ENCODE measurements at regions not wholly inside any gene's neighbourhood (a gene's known extent, or its start where the extent isn't known, plus 50 kb on each side); places are given as distances from the start of the nearest gene placed in this dataset.

DNA sequence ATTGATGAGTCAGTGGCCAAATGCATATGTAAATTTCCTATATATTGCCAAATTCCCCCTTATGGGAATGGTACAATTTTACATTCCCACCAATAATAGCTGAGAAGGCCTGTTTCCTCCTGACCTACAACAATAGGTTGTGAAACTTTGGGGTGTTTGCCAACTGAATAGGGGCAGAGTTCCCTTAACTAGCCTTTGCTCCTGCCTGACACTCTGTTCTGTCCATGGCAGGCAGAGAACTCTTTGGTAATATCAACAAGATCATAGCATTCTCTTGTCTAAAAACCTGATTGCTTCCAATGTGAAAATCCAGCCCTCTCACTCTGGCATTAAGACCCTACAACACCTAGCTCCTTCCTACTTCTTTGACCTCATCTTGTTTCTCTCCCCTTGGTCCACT, 149.7 kb downstream of the HAPSTR1 start:
- FAIRE-seq, result no peak
- DNase-seq (ENCODE audit: insufficient read length, low spot score), result no peak

DNA sequence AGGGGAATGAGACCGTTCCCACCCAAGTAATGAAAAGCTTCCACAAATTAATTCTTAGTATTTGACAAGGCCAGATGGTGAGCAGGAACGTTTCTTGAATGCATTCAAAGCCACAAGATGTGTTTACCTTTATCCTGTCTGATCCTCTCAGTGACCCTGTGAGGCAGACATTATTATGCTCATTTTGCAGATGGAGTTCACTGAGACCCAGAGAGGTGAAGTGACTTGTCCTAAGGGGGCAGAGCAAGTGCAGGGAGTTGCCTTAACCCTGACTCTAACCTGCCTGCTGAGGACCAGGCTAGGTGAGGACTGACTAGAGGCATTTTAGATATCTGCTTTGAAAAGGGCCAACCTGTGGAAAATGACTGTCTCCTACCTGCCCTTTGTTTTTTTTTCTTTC, 156.7 kb downstream of the HAPSTR1 start:
- DNase-seq (ENCODE audit: insufficient read length, low spot score), result no peak
- FAIRE-seq, result no peak

DNA sequence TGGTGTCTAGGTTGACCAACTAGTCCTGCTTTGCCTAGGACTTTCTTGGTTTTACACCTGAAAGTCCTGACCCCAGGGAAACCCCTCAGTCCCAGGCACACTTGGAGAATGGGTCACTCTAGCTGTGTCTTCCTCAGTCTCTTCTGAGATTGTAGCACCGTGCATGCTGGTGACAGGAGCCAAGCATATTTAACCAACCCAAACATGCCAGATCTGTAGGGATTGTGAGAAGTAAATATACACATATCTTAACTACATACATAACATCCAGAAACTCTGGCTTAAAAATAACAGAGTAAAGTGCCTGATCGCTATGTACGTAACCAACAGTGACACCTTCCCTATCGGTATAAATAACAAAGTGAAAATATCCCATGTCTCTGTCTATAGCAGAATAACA, 158.1 kb downstream of the HAPSTR1 start:
- DNase-seq (ENCODE audit: insufficient read length, low spot score), result no peak
- FAIRE-seq, result no peak

DNA sequence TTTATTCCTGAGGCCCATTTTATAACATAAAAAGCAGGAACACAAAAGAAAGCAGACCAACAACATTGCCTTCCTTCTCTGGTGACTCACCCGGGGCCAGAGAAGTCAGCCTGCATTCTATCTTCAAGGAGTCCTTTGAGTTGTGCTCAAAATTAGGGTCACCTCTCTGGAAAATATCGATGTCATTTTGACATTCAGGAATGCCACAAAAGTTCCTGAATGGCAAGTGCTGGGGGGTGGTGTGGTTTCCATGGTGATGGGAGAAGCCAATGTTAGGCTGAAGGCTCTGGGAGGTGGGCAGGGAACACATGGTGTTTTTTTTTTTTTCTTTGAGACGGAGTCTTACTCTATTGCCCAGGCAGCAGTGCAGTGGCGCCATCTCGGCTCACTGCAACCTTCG, 159.6 kb downstream of the HAPSTR1 start:
- FAIRE-seq (no peak), DNase-seq (ENCODE audit: insufficient read length, low spot score) (no peak)

DNA sequence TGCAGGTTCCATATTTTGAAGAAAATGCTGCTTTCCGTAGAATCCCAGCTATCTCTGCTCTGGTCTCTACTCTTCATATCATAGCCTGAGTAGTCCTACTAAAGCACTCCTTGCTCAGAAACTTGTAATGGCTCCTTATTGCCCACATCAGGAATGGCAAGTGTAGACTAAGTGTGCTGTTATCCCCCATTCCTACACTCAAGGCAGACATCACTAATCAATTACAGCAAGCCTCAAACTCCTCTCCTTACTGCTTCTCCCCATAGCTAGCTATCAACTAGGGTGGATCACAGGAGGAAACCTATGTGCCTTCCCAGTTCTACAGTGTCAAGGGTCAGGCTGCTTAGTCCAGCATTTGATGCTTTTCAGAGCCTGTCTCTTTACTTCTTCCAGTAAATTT, 163.4 kb downstream of the HAPSTR1 start:
- no peak for DNase-seq (ENCODE audit: insufficient read length, low spot score)
- no peak for FAIRE-seq

DNA sequence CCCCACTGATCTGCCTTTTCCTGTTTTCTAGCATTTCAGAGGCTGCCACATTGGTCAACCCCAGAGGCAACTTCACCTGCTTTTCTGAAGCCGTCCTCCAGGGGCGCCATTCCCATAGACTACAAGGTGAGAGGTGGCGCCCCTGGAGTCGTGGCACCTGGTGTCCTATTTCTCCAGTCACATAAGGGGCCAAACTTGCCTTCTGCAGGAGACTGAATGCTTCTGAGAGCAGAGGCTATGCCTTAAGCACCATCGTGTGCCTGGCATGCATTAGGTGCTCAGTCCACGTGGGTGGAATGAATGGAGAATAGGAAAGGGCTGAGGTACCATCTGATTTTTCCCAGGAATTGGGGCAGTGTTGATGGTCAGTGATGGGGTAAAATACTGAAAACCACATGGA, 164.8 kb downstream of the HAPSTR1 start:
- FAIRE-seq, result no peak

DNA sequence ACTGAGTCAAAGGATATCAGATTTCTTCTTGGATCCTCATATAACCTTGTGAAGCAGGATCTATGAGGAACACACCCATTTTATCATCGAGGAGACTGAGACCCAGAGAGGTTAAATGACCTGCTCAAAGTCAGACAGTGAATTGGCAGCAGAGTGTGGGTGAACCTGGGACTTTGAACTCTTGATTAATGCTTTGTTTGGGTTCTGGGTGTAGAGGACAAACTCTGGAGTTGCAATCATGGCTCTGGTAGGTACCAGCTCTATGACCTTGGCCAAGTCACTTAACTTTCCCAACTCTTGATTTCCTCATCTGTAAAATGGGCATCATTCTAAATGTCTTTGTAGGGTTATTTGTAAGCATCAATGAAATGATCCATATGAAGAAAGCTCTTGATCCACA, 166.4 kb downstream of the HAPSTR1 start:
- DNase-seq (ENCODE audit: insufficient read length, low spot score), result no peak
- no peak for FAIRE-seq

More for the DNA sequence above, 164.8 kb downstream of the HAPSTR1 start:
- no peak for DNase-seq (ENCODE audit: insufficient read length, low spot score)

DNA sequence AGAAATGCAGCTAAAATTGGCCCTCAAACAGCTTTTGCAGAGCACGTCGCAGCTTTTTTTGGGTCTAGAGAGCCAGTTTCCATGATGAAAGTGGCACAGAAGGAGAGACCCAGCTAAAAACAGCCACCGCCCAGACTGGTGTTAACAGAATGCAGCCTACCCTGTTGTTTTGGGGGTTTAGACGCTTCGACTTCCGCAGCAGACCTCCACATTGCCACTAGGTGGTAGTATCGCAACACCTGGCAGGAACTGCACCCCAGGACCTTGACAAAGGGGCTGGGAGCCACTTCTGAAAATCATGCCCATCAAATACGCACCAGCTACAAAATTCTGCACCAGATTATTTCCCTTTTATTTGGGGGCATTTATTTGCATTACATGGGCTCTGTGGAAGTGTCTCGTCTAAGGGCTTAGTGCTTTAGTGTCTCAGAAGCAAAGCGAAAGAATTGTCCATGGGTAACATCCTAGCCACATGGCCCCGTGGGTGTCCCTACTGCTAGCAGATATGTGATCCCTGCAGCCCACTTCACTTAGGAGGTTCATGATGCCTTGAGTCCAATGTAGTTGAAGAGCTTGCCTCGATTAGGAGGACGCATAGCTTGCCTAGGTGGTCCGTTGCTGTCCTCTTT, 167.1 kb downstream of the HAPSTR1 start:
- FAIRE-seq (no peak), DNase-seq (ENCODE audit: insufficient read length, low spot score) (peak; percentile 35)

DNA sequence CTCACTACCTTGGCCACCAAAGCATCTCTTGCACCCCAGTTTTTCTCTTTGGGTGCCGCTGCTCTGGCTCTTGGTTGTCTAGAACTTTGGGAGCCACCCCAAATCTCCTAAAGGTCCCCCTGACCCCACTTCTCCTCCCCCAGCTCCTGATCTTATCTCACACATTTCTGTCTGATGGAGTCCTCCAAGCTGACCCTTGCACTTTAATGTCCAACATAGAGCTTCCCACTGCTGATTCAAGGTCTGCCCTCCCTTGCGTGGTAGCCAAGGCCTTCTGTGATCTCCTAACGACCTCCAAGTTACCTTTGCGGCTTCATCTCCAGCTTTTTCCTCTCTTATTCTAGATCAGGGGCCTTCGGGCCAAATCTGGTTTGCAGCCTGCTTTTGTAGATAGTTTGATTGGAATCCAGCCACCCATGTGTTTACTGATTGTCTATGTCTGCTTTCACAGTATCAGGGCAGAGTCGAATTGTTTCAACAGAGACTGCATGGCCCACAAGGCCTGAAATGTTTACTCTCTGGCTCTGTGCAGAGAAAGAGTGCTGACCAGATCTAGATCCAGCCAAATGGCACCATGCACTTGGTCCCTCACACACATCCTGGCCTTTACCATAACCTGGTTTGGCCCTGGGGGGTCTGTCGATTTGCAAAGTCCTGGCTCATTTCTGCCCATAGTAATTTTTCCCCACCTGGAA, 168.6 kb downstream of the HAPSTR1 start:
- FAIRE-seq, result no peak
- no peak for DNase-seq (ENCODE audit: insufficient read length, low spot score)

DNA sequence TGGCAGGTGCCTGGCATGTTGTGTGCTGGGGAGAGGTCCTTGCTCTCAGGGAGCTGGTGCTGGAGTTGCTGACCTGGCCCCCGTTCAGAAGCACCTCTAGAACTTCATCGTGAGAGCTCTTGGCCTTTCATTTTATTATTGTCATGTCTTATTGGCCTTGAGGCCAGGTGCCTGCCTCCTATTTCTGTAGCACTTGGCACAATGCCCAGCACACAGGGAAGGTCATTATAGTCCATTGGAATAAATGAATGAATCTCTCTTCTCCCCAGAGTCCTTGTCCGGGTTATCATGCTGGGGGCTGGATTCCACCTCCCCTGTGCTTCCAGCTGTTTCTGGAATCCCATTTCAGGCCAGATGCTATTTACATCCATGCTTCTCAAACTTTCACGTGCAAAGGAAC, 169.2 kb downstream of the HAPSTR1 start:
- FAIRE-seq (no peak), DNase-seq (ENCODE audit: insufficient read length, low spot score) (no peak)

DNA sequence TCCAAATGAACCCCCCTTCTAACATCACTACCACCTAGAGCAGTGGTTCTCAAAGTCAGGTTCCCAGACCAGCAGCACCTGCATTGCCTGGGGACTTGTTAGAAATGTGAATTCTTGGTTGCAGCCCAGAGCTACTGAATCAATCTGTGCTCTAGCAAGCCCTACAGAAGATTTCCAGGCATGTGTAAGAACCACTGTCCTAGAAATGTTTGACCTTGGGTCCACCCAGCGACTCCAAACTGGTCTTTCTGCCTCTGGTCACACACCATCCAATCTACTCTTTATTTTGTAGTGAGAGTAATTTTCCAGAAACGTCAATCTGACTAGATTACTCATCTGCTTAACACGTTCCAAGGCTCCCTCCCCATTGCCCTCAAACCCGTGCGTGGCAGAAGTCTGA, 169.9 kb downstream of the HAPSTR1 start:
- FAIRE-seq, result no peak
- no peak for DNase-seq (ENCODE audit: insufficient read length, low spot score)

DNA sequence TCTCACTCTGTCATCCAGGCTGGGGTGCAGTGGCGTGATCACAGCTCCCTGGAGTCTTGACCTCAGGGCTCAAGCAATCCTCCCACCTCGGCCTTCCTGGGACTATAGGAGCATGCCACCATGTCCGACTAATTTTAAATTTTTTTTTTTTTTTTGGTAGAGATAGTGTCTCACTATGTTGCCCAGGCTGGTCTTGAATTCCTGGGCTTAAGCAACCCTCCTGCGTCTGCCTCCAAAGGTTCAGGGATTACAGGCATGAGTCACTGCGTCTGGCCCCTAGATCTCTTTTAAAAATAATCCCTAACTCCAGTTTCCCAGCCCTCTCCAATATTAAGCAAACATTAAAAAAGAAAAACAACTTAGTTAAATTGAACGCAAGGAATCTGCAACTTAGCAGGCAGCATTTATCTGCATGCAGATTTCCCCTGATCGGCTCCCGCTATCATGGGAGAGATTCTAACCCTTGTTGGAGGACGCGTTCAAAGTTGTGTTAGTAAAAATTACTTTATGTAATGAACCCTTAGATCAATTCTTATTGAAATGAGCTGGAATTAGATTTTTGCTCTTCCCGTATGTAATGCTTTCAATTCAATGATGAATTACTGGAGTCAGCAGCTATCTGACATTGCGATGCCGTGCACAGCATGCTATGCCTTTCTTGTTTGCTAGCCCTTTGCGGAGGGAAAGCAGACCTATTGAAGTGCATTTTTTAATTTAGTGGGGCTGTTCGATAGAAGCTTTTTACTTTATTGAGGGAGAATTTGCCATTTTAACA, 171.7 kb downstream of the HAPSTR1 start:
- DNase-seq (ENCODE audit: insufficient read length, low spot score), result no peak
- no peak for FAIRE-seq

DNA sequence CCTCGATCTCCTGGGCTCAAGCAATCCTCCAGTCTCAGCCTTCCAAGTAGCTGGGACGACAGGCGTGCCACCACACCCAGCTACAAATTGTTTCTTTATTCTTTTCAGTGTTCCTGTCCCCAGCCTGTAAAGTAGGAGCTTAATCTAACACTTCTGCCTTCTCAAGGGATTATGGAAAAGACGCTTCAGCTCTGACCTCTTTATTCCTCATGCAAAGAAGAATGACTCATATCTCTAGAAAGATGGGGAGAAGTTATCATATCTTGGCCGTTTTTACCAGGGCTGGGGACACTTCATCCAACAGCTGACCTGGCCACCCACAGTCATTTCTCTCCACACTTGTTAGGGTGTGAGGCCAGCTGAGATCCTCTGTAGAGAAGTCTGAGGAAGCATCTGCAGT, 172.6 kb downstream of the HAPSTR1 start:
- FAIRE-seq (no peak), DNase-seq (ENCODE audit: insufficient read length, low spot score) (no peak)

DNA sequence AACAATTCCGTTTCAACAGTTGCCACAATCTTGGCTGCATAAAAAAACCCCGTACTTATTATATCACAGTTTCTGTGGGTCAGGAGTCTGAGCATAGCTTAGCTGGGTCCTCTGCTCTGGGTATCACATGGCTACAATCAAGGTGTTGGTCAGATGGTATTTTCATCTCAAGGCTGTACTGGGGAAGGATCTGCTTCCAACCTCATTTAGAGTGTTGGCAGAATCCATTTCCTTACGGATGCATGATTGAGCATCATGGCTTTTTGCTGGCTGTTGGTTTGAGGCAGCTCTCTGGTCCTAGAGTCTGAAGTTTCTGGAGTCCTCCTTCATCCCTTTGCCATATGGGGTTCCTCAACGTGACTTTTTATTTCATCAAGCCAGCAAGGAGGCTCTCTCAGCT, 177.0 kb downstream of the HAPSTR1 start:
- no peak for DNase-seq (ENCODE audit: insufficient read length, low spot score)
- FAIRE-seq, result no peak

DNA sequence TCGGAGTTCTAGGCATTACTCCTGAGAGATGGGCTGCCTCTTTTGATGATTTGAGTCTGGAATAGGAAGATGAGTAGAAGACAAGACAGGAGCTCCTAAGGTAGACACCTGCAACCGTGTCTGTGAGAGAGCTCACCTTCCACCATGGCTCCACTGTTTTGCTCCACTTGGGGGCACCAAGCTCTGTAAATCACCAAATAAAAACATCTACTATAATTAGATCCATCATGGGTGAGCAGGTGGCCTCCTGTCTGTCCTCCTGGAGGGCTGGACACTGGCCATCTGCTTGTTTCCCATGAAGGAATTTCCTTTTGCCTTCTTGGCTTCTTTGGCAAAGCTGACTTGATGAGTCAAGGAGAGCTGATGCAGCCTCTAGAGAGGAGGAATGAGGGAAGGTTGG, 179.0 kb downstream of the HAPSTR1 start:
- no peak for DNase-seq (ENCODE audit: insufficient read length, low spot score)
- no peak for FAIRE-seq

DNA sequence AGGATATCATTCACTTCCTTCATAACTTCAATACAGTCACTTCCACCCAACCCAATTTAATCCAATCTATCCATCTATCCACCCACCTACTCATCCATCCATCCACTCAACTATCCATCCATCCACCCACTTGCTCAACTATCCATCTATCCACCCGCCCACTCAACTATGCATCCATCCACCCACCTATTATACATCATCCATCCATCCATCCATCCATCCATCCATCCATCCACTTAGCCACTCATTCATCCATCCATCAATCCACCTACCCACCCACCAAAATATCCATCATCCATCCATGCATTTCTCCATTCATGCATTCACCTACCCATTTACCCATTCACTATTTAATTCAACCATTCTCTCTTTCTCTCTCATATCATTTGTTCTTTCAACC, 179.5 kb downstream of the HAPSTR1 start:
- no peak for DNase-seq (ENCODE audit: insufficient read length, low spot score)

DNA sequence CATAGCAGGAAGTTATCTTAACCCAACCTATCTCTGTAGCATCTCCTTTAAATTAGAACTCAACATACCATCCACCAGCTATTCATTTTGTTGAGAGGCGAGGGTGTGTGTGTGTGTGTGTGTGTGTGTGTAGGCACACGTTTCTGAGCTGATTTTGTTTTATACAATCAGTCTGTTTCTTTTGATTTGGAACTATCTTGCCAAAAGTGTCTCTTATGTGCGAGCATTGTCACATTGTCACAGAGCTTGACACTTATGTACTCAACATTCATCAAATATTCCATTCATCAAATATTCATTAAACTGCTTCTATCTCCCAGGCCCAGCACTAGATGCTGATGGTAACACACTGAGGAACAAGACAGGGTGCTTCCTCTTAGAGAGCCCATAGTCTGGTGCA, 180.4 kb downstream of the HAPSTR1 start:
- no peak for DNase-seq (ENCODE audit: insufficient read length, low spot score)
- no peak for FAIRE-seq

More for the DNA sequence above, 179.5 kb downstream of the HAPSTR1 start:
- FAIRE-seq, result no peak

DNA sequence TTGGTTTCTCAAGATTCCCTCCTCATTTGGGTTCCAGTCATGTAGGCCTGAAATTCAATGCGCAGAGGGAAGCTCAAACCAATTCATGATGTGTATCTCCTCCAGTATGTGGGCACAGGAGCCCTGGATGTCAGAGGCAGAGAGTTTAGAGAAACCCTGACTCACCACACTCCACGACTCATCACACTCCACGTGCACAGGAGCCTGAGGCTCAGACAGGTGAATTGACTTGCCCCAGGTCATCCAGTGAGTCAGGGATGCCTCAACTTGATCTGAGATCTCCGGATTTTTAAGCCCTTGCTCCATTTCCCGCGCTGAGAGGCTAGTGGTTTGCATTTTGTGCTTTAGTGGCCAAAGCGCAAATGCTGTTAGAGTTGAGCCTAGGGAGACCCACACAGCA, 183.9 kb downstream of the HAPSTR1 start:
- FAIRE-seq (no peak), DNase-seq (ENCODE audit: insufficient read length, low spot score) (no peak)

DNA sequence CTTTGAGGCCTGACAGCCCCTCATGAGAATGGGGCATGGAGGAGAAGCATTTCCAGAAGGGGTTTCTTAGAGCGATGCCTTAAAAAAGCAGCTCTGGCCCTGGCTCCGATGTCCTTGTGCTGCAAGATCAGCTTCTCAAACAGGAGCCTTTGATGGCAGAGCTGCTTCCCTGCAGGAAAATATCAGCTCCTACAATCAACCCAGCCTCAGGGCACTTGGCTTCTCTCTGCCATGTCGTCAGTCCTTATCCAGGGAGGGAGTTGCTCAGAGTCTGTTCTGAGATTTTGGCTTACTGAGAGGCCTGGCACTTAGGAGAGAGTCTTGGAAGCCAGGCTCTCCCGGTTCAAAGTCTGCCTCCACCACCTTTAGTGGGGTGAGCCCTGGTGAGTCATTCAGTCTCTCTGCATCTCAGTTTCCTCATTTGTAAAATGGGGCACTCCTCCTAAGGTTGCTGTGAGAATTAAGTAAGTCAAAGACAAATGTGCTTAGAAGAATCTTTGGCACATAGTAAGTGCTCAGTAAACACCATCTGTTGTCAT, 184.4 kb downstream of the HAPSTR1 start:
- DNase-seq (ENCODE audit: insufficient read length, low spot score), result no peak
- FAIRE-seq, result no peak

DNA sequence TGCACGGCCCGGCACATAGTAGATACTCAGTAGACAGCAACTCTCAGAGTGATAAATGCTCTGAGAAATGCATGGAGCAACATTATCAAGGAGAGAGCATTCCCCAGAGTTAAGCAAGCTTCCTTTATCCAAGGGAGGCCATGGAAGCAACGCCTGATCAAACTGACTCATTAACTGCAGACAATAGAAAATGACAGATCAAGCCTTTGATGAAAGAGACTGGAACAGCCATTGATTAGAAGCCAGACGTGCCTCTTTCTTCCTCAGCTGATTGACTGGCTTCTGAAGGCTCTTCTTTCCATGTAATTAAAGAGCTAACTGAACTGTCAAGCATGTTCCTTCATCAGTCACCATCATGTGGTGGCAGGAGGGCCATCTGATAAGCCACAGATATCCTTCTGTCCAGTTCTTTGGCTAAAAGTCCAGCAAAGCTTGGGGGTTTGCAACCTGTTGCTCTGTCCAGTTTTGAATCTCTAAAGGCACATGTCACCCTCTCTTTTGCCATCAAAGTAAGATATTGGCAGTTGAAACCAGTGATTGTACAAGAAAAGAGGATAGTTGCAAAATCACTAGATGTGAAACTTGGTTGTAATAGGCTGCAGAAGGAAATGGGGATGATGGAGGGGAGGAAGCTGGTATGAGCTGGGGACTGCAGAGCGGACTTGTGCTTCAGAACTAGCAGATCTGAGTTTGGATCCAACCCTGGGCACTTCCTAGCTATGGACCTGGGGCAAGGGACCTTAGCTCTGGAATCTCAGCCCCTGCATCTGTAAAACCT, 188.0 kb downstream of the HAPSTR1 start:
- no peak for DNase-seq (ENCODE audit: insufficient read length, low spot score)
- no peak for FAIRE-seq

DNA sequence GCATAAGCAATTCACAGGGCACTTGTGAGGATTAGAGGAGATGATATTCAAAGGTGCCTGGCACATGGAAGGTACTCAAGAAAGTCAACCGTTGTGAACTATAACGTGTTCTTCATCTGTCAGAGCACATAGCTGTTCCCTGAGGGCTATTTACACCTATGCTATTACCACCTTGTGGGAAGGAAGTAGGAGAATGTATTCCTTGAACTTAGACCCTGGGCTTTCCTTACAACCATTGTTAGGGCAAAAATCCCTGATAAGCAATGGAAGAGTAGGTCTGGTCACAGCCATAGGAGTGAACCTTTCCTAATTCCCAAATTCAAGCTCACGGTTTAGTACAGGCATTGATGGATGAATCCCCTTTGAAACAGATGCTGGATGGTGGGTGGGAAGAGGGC, 188.6 kb downstream of the HAPSTR1 start:
- DNase-seq (ENCODE audit: insufficient read length, low spot score), result no peak
- no peak for FAIRE-seq
